SH-SY5Y (cell line): ENCODE measurements at regions not wholly inside any gene's neighbourhood (a gene's known extent, or its start where the extent isn't known, plus 50 kb on each side); places are given as distances from the start of the nearest gene placed in this dataset.
A peak's percentile ranks its signal among the peaks of the same experiment; 100 is the strongest.

ENCODE experiments used
- GATA2 ChIP-seq: IDR thresholded peaks from 2 replicates; pipeline ENCODE4 v1.6.1; 2011; ENCODE audit warnings: mild to moderate bottlenecking, low read depth, low read length
- GATA3 ChIP-seq: IDR thresholded peaks from 2 replicates; pipeline ENCODE4 v1.6.1; 2011; ENCODE audit warnings: low read depth, mild to moderate bottlenecking, low read length, moderate library complexity

DNA sequence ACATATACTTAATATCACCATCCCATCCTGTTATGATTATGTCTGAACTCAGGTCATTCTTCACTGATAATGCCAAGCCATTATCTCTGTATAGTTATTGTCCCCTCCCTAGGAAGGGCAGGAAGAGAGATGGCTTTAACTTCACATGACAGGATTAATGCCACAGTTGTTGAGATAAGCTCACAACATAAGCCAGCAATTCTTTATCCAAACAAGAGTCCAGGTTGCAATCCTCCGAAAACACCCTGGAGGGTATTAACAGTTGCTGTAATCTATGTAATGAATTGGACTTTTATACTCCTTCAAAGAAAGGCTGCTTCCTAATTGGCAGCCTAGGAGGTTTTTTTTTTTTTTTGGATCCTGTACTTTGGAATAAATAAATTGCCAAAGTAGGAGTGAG, 779.4 kb downstream of the SEMA5A start:
- TF ChIP-seq GATA3 (0 out of 2 replicates have a peak, but pooled peaks have one; percentile 23), GATA2 (peak; percentile 78)
